ENCODE measurements at regions not wholly inside any gene's neighbourhood (a gene's known extent, or its start where the extent isn't known, plus 50 kb on each side); places are given as distances from the start of the nearest gene placed in this dataset.

- DNase-seq (no peak), ATAC-seq (ENCODE audit: insufficient read depth, low read depth) (no peak)
- H3K4me3 ChIP-seq (ENCODE audit: low read depth in 1 of 2, low read length in 2 of 2): no peak overlapping the region
- H3K27me3 ChIP-seq (ENCODE audit: insufficient read depth, low read length, poor library complexity): no peaks in the 10 kb centered on the region
- H3K79me2 ChIP-seq (ENCODE audit: insufficient read depth, low read length): no peaks in the 10 kb centered on the region
- H2AFZ ChIP-seq (ENCODE audit: low read depth, low read length): no peak overlapping the region
- no peaks in the 10 kb centered on the region for H3K4me1 ChIP-seq (ENCODE audit: insufficient read depth, low read length)
- no peaks in the 10 kb centered on the region for H3K9me3 ChIP-seq (ENCODE audit: insufficient read depth, low read length, severe bottlenecking)
- TF ChIP-seq EZH2 (IDR thresholded peaks at IDR 0.05; ENCODE audit: borderline replicate concordance, low read depth, low read length, severe bottlenecking) (no peak), CTCF (IDR thresholded peaks at IDR 0.05; ENCODE audit: borderline replicate concordance, extremely low read depth, low read length, poor library complexity, severe bottlenecking) (no peak)
- H3K4me2 ChIP-seq (ENCODE audit: insufficient read depth, low read length): no peak overlapping the region
- no peaks in the 10 kb centered on the region for H3K36me3 ChIP-seq (ENCODE audit: insufficient read depth, low read length)
- no peak overlapping the region for H3K27ac ChIP-seq (ENCODE audit: low read length)
- H4K20me1 ChIP-seq (ENCODE audit: insufficient read depth, low read length): no peaks in the 10 kb centered on the region
- H3K9ac ChIP-seq (ENCODE audit: low read depth, low read length): no peak overlapping the region
Measured at GRCh38 chr20:12700701-12701100, 308.1 kb upstream of the SPTLC3 start.

GRCh38 chr20:12702312-12702711, 306.5 kb upstream of the SPTLC3 start:
- no peak for ATAC-seq (ENCODE audit: insufficient read depth, low read depth)
- no peaks in the 10 kb centered on the region for H3K36me3 ChIP-seq (ENCODE audit: insufficient read depth, low read length)

GRCh38 chr20:12715371-12715770, 293.4 kb upstream of the SPTLC3 start:
- ATAC-seq (ENCODE audit: insufficient read depth, low read depth): no peak
- TF ChIP-seq CTCF (IDR thresholded peaks at IDR 0.05; ENCODE audit: borderline replicate concordance, extremely low read depth, low read length, poor library complexity, severe bottlenecking) (no peak), EZH2 (IDR thresholded peaks at IDR 0.05; ENCODE audit: borderline replicate concordance, low read depth, low read length, severe bottlenecking) (no peak)
- no peaks in the 10 kb centered on the region for H3K79me2 ChIP-seq (ENCODE audit: insufficient read depth, low read length)

More at GRCh38 chr20:12702312-12702711, 306.5 kb upstream of the SPTLC3 start:
- H2AFZ ChIP-seq (ENCODE audit: low read depth, low read length): no peak overlapping the region
- no peak for DNase-seq
- H4K20me1 ChIP-seq (ENCODE audit: insufficient read depth, low read length): no peaks in the 10 kb centered on the region
- H3K27ac ChIP-seq (ENCODE audit: low read length): no peak overlapping the region
- no peak overlapping the region for H3K4me2 ChIP-seq (ENCODE audit: insufficient read depth, low read length)
- H3K9ac ChIP-seq (ENCODE audit: low read depth, low read length): no peak overlapping the region
- no peaks in the 10 kb centered on the region for H3K4me1 ChIP-seq (ENCODE audit: insufficient read depth, low read length)
- TF ChIP-seq EZH2 (IDR thresholded peaks at IDR 0.05; ENCODE audit: borderline replicate concordance, low read depth, low read length, severe bottlenecking) (no peak), CTCF (IDR thresholded peaks at IDR 0.05; ENCODE audit: borderline replicate concordance, extremely low read depth, low read length, poor library complexity, severe bottlenecking) (no peak)
- H3K9me3 ChIP-seq (ENCODE audit: insufficient read depth, low read length, severe bottlenecking): no peaks in the 10 kb centered on the region
- no peaks in the 10 kb centered on the region for H3K79me2 ChIP-seq (ENCODE audit: insufficient read depth, low read length)
- H3K4me3 ChIP-seq (ENCODE audit: low read depth in 1 of 2, low read length in 2 of 2): no peak overlapping the region
- H3K27me3 ChIP-seq (ENCODE audit: insufficient read depth, low read length, poor library complexity): no peaks in the 10 kb centered on the region

More at GRCh38 chr20:12715371-12715770, 293.4 kb upstream of the SPTLC3 start:
- Histone ChIP-seq H3K27me3 (ENCODE audit: insufficient read depth, low read length, poor library complexity) (peaks cover 6% of the 10 kb centered on the region), H2AFZ (ENCODE audit: low read depth, low read length) (no peak overlapping the region), H3K4me3 (ENCODE audit: low read depth in 1 of 2, low read length in 2 of 2) (no peak overlapping the region), H3K9me3 (ENCODE audit: insufficient read depth, low read length, severe bottlenecking) (no peaks in the 10 kb centered on the region), H3K36me3 (ENCODE audit: insufficient read depth, low read length) (no peaks in the 10 kb centered on the region), H3K27ac (ENCODE audit: low read length) (no peak overlapping the region), H4K20me1 (ENCODE audit: insufficient read depth, low read length) (no peaks in the 10 kb centered on the region), H3K4me2 (ENCODE audit: insufficient read depth, low read length) (no peak overlapping the region), H3K4me1 (ENCODE audit: insufficient read depth, low read length) (no peaks in the 10 kb centered on the region), H3K9ac (ENCODE audit: low read depth, low read length) (no peak overlapping the region)
- no peak for DNase-seq
